ENCODE measurements at regions not wholly inside any gene's neighbourhood (a gene's known extent, or its start where the extent isn't known, plus 50 kb on each side); places are given as distances from the start of the nearest gene placed in this dataset.

DNA sequence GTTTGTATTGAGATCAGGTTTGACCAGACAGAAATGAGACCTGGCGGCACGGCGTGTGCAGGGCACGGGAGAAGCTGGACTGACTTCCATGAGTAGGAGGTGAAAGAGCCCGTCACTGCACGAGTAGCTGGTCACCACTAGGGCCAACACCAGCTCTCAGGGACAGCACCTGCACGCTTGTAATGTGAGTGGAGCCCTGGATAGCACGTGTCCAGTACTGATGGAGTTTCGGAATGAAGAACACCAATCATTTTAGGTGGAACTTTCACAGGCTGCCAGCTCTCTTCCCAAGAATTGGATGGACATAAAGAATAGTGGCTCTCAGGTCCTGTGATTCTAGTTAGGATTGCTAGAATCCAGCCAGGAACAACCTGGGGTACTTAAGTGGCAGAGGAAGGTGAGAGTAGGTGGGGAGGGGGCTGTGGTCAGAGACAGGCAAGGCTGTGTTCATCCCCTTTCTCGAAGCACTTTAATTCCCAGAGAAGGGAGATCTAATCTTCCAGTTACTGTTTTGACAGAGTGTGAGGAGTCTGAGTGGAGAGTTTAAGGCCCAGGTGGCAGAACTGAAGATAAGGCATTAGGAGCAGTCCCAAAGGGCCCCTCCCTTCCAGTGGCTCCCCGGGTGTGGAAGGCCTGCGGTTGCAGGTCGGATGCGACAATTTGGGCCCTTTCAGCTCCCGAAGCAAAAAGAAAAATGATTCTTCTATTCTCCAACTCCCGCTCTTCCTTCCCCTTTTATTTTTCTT, 314.8 kb downstream of the QKI start:
- no peak for DNase-seq

- no peak for DNase-seq
Measured at GRCh38 chr6:163728442-163729126, 314.1 kb downstream of the QKI start.

DNA sequence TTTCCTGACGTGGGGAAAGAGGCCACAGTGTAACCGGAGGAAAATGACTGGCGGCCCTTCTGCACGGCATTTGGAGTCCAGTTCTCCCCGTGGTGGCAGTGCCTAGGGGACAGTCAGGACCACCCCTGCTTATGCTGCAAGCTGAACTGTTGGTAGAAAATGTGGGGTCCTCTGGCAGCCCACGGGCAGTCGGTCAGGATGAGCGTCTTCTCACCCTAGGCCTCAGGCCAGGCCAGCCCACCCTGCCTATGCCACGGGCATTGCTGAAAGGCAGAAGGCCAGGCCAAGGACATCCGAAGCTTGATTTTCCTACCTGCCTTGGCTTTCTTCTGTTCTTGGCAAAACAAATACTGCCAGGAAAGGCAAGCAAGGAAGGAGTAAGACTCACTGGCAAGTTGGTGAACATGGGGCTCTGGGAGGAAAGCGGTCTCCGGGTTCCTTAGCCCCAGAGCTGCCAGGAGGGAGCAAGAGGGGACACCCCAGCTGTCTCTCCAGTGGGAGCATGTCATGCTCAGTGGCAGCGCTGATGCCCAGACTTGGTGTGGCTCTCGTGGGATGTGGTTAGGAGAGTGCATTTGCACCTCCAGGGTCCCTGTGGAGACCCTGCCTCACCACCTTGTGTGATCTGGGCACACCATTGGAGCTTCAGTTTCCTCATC, 311.6 kb downstream of the QKI start:
- DNase-seq: no peak

DNA sequence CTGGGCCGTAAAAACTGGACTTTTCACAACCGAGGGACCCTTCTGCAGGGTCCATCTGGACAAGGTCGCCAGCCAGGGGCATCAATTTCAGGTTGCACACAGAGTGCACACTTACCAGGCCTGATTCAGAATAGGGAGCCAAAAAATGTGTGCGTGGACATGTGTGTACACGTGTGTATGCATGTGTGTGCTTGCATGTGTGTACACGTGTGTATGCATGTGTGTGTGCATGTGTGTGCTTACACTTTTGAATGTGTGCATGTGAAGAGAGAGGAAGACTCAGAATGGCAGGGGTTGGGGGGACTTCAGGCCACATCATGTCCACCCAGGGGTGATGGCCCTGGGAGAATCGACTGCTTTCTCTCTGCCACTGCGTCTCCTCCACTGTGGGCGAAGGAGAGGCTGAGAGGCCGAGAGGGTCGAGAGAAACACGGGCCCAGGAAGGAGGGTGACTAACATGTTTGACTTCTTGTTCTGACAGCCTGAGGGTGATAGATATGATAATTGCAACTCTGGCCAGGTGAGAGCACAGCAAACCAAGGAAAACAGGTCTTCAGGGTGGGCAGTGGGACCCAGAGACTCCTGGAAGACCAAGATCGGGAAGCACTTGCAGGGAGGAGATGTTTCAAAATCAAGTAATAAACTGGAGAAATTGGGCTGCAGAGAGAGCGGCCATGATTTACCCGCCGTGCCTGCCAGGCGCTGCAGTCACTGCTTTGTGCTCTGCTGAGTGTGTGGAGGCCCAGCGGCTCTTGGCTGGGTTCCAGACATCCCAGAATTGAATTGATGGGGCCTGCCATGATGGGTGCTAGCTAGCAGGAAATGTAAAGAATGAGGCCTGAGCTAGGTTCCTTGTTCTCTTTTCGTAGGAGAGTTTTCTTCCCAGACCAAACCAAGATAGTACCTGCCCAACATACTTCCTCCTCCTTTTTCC, 310.8 kb downstream of the QKI start:
- DNase-seq: no peak

DNA sequence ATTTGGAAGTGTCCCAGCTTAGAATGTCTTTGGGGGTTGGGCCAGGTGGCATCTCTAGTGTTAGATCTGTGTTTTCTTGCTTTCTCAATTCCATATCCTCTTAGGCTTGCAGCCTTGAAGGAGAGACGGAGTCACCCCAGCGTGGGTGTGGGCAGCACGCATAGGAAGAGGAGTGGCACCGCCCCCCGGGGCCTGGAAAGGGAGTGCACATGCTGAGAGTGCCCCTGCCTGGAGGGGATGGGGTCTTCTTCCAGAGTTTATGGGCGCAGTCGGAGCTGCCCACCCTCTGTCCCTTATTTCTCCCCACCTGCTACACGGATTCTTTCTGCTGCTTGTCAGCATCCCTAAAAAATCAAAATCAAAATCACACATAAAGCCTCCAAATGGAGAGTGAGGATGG, 309.7 kb downstream of the QKI start:
- no peak for DNase-seq

GRCh38 chr6:163723759-163724158, 309.2 kb downstream of the QKI start:
- DNase-seq: no peak

DNA sequence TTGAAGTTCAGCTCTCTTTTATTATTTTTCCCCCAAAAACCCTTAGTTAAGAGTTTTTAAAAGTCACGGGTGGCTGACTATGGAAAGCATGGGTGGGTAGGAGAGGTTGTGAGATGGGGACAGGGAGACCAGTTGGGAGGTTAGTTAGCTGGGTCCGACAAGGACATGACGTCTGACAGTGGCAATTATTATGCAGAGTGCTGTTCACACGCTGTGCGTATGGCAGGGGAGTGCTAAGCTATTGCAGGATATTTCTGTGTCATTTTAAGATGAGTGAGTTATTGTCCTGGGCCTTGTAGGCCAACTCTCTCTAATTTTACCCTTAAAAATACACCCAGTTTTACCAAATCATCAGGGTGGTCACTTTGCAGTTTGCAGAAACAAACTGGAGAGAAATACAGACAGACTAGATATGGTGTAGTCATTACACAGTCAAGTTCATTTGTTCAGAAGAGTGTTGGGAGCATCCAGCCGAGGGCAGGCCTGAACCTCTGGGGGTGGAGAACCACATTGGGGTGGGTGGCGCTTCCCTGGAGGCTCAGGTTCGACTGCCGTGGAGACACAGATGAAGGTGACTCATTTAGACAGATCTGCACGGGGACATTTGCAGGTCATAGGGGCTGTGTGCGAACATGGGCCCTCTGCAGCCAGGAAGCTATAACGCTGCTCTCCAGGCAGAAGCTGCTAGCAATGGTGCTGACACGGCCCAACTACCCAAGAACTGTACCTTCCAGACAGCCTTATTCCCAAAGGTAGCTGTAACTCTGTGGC, 307.6 kb downstream of the QKI start:
- DNase-seq: no peak

GRCh38 chr6:163721435-163721834, 306.9 kb downstream of the QKI start:
- no peak for DNase-seq

GRCh38 chr6:163720460-163721235, 306.1 kb downstream of the QKI start:
- DNase-seq: no peak

DNA sequence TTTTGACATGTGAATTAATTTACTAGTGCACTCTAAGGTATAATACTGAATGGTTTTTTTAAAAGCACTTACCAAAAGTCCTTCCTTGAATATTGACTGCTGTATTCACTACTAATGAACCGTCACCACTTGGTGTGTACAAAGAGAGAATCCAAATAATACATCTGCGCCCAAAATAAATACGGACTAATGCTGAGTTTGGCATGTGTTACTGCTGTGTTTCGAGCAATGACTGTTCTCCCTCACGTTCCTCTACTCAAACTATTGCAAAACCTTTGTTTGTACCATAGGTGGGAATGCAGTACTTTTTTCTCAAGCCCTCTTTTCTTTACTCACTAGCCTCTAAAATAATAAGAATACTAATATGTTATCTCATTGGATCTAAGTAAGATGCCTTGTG, 305.5 kb downstream of the QKI start:
- DNase-seq: no peak

DNA sequence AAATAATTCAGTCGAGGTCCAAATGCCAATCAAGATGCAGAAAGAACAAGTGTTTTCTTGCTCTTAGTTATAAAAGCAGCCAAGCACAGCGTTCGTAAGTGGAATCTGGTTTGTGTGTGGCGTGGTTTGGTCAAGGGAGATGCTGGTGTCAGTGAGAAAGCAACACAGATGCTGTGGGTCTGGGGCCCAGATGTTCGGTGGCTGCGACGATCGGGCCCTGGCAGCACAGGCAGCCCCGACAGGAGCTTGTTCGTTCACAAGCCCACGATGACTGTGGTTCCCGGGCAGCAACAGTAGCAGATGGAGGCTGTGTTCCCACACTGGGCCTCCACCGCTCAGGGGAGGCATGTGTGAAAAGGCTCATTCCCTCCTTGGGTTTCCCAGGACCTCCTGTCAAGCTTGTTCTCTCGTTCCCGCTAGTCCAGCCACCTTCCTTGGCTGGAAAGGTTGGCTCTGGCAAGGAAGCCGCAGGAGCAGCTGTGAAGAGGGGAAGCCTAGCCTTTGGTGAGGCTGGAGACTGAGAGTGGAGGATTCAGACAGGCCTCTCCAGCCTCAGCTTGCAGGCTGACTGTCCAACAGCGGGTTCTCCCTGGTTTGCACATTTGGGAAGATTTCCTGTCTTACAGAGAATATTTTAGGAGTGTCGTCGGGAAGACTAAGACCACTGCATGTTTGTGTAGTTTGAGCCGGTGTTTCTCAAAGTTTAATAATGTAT, 304.7 kb downstream of the QKI start:
- no peak for DNase-seq

DNA sequence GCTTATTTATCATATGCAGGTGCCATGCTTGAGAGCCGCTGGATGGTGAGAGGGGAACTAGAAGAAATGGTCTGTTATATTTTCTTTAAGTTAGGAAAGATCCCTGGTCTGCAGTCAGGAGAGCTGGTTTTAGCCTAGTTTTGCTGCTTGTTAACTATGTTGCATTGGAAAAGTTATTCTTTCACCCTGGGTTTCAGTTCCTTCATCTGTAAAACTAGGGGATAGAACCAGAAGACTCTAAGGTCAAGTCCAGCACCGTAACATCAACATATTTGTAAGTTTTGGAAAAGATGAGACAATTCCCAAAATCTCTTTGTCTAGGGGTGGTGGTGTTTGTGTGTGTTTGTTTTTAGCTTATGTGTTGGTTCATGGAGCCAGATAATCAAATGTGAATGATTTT, 304.0 kb downstream of the QKI start:
- DNase-seq: no peak

GRCh38 chr6:163717106-163717764, 302.7 kb downstream of the QKI start:
- DNase-seq: no peak

DNA sequence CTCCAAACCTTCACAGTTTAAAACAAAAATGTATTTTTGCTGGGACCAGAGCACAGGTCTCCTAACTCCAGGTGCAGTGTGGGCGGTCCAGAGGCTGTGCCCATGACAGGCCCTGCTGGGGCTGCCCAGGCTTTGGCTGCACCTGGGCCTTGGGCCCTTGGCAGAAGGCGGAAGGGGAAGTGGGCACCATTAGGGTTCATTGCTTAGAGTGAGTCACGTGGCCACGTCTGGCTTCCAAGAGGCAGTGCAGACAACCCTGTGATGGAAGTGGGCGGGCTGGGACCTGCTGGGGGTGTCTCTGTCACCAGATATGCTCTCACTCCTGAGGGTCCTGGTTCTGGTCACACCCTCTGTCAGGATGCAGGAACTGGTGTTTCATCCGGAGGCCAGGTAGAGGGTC, 302.2 kb downstream of the QKI start:
- no peak for DNase-seq

DNA sequence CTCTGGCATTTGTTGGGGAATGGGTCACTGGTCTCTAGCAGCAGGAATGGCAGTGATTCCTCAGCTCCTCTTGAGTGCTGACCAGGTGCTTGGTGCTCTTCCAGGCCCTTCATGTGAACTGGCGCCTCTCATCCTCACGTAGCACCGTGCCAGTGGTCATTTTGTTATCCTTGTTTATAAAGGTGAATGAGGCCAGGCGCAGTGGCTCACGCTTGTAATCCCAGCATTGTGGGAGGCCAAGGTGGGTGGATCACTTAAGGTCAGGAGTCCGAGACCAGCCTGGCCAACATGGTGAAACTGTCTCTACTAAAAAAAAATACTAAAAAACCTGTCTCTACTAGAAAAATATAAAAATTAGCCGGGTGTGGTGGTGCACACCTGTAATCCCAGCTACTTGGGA, 301.3 kb downstream of the QKI start:
- DNase-seq: no peak

GRCh38 chr6:163714179-163714578, 299.7 kb downstream of the QKI start:
- DNase-seq: no peak

- DNase-seq: no peak
Measured at GRCh38 chr6:163712981-163713380, 298.5 kb downstream of the QKI start.

DNA sequence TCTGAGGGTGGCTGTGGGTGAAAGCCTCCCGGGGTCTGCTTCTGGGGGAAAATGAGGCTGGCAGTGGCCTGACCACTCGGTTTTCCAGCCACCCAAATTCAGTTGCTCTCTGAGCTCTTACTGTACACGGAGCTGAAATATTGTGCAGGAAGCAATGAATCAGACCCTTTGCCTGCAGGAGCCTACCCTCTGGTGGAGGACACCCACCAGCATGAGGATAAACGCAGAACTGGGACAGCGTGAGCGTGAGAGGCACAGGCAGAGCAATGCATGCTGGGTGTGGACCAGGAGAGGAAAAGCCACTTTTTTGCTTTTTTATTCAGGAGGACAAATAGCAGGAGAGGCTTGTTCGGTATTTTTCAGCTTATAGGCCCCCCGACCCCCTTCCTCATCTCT, 298.0 kb downstream of the QKI start:
- no peak for DNase-seq

Measured in right kidney (tissue), 1 donor.